Upper lobe of left lung (tissue), 6 donors: ENCODE measurements at regions not wholly inside any gene's neighbourhood (a gene's known extent, or its start where the extent isn't known, plus 50 kb on each side); places are given as distances from the start of the nearest gene placed in this dataset.

Experiments
- ATAC-seq, 2 donors: fragments of 200-7000 bp; cut with Tn5 transposase; one replicate each; pipeline ENCODE4 v1.9.1; 2022; ENCODE audit warnings: mild to moderate bottlenecking in 2 of 2, moderate library complexity in 2 of 2; ENCODE audit not compliant: low FRiP score in 2 of 2
- DNase-seq, 2 donors: peaks; one replicate each; pipeline ENCODE4 v3.0.0-alpha.2; 2019 to 2020
- H3K27ac ChIP-seq, 4 donors: fragments of 200-600 bp; sonication (generic); one replicate each; pipeline ENCODE4 v1.5.1; 2016 to 2019
- H3K27me3 ChIP-seq, 4 donors: fragments of 200-600 bp; sonication (generic); one replicate each; pipeline ENCODE4 v1.5.1; 2017 to 2019
- H3K36me3 ChIP-seq, 4 donors: fragments of 200-600 bp; sonication (generic); one replicate each; pipeline ENCODE4 v1.5.1; 2016 to 2019
- H3K4me1 ChIP-seq, 4 donors: fragments of 200-600 bp; sonication (generic); one replicate each; pipeline ENCODE4 v1.5.1; 2018 to 2019
- H3K4me3 ChIP-seq, 4 donors: fragments of 200-600 bp; sonication (generic); one replicate each; pipeline ENCODE4 v1.5.1; 2017 to 2019; ENCODE audit warnings: mild to moderate bottlenecking in 2 of 4, moderate library complexity in 1 of 4
- H3K9me3 ChIP-seq, 4 donors: fragments of 200-600 bp; sonication (generic); one replicate each; pipeline ENCODE4 v1.5.1; 2018 to 2019
- CTCF ChIP-seq, 6 experiments: fragments of 450-650 bp in 4 of 6; fragments of 200-600 bp in 2 of 6; sonication (generic) in 2 of 6; IDR thresholded peaks; one replicate each; pipeline ENCODE4 v1.5.1; 2016 to 2019; ENCODE audit warnings: antibody characterized with exemption in 6 of 6
- EP300 ChIP-seq, 4 donors: sonication (generic); formaldehyde crosslinking; IDR thresholded peaks; one replicate each; pipeline ENCODE4 v1.5.1; 2017; ENCODE audit warnings: antibody characterized with exemption in 4 of 4, control low read depth in 2 of 4
- POLR2A ChIP-seq, 4 donors: fragments of 450-650 bp; IDR thresholded peaks; one replicate each; pipeline ENCODE4 v1.5.1; 2016 to 2017; ENCODE audit warnings: antibody characterized with exemption in 4 of 4, mild to moderate bottlenecking in 2 of 4
- POLR2AphosphoS5 ChIP-seq, 2 donors: sonication (generic); formaldehyde crosslinking; IDR thresholded peaks; one replicate each; pipeline ENCODE4 v1.5.1; 2017; ENCODE audit warnings: antibody characterized with exemption in 2 of 2
- WGBS, 2 donors: methylation state at CpG; one replicate each; pipeline ENCODE4 v1.1.5; 2017 to 2018; 5-methylcytosine and 5-hydroxymethylcytosine counted together
- donor health status: DM: no; HTN: no; CAD: no; lungs with moderate emphysema.
- donor health status: DM: no; HTN: yes; CAD: no; lungs with severe emphysema.

GRCh38 chr2:129906861-129907235, 72.6 kb upstream of the RAB6C start:
- peak in 1 of 2 donors; percentile 44 for DNase-seq

GRCh38 chr2:129907256-129907998, 72.0 kb upstream of the RAB6C start:
- TF ChIP-seq EP300 (IDR thresholded peaks at IDR 0.05), result no peak
- no peak overlapping the region for H3K4me3 ChIP-seq
- DNase-seq (no peak), ATAC-seq (no peak)
- H3K27ac ChIP-seq, result no peak overlapping the region
- WGBS, 2 donors, result 53 to 77% methylated on average over 7 to 13 of the region's 13 CpGs
- no peaks in the 10 kb centered on the region for H3K4me1 ChIP-seq
- no peaks in the 10 kb centered on the region for H3K9me3 ChIP-seq
- no peaks in the 10 kb centered on the region for H3K36me3 ChIP-seq
- H3K27me3 ChIP-seq, result no peaks in the 10 kb centered on the region

More at GRCh38 chr2:129906861-129907235, 72.6 kb upstream of the RAB6C start:
- Histone ChIP-seq H3K4me3 (no peak overlapping the region), H3K27me3 (no peaks in the 10 kb centered on the region), H3K36me3 (no peaks in the 10 kb centered on the region), H3K9me3 (no peaks in the 10 kb centered on the region), H3K27ac (no peak overlapping the region), H3K4me1 (no peaks in the 10 kb centered on the region)
- WGBS, 2 donors, result 28 to 51% methylated on average over 9 to 11 of the region's 11 CpGs
- TF ChIP-seq POLR2AphosphoS5 (IDR thresholded peaks at IDR 0.05) (no peak), CTCF (IDR thresholded peaks at IDR 0.05) (no peak), EP300 (IDR thresholded peaks at IDR 0.05) (no peak), POLR2A (IDR thresholded peaks at IDR 0.05) (no peak)
- ATAC-seq, result no peak

- H3K4me3 ChIP-seq, result no peak overlapping the region
- H3K36me3 ChIP-seq, result no peaks in the 10 kb centered on the region
- DNase-seq (peak in 1 of 2 donors; percentile 56), ATAC-seq (no peak)
- H3K27me3 ChIP-seq, result no peaks in the 10 kb centered on the region
- TF ChIP-seq POLR2AphosphoS5 (IDR thresholded peaks at IDR 0.05), result no peak
- H3K4me1 ChIP-seq, result no peaks in the 10 kb centered on the region
- H3K27ac ChIP-seq, result no peak overlapping the region
- no peaks in the 10 kb centered on the region for H3K9me3 ChIP-seq
- 71 to 72% methylated on average over 1 to 15 of the region's 18 CpGs for WGBS, 2 donors
Observed at GRCh38 chr2:129908721-129909373, 70.6 kb upstream of the RAB6C start.

- DNase-seq (no peak), ATAC-seq (no peak)
- H3K36me3 ChIP-seq, result no peaks in the 10 kb centered on the region
- no peak overlapping the region for H3K27ac ChIP-seq
- H3K27me3 ChIP-seq, result no peaks in the 10 kb centered on the region
- no peak for TF ChIP-seq EP300 (IDR thresholded peaks at IDR 0.05)
- TF ChIP-seq CTCF (IDR thresholded peaks at IDR 0.05), result no peak
- TF ChIP-seq POLR2A (IDR thresholded peaks at IDR 0.05), result no peak
- TF ChIP-seq POLR2AphosphoS5 (IDR thresholded peaks at IDR 0.05), result no peak
- no peak overlapping the region for H3K4me3 ChIP-seq
- no peaks in the 10 kb centered on the region for H3K9me3 ChIP-seq
- no peaks in the 10 kb centered on the region for H3K4me1 ChIP-seq
- WGBS, 2 donors, result 73 to 85% methylated on average over 9 to 14 of the region's 15 CpGs
Observed at GRCh38 chr2:129909651-129910418, 69.6 kb upstream of the RAB6C start.

GRCh38 chr2:129910446-129911362, 68.8 kb upstream of the RAB6C start:
- Histone ChIP-seq H3K27ac (no peak overlapping the region), H3K4me1 (no peaks in the 10 kb centered on the region), H3K9me3 (no peaks in the 10 kb centered on the region), H3K4me3 (no peak overlapping the region), H3K36me3 (no peaks in the 10 kb centered on the region), H3K27me3 (no peaks in the 10 kb centered on the region)
- DNase-seq, result peak in 1 of 2 donors; percentile 59
- TF ChIP-seq CTCF (IDR thresholded peaks at IDR 0.05) (no peak), EP300 (IDR thresholded peaks at IDR 0.05) (no peak), POLR2AphosphoS5 (IDR thresholded peaks at IDR 0.05) (no peak), POLR2A (IDR thresholded peaks at IDR 0.05) (no peak)
- WGBS, 2 donors, result 81 to 82% methylated on average over 7 to 10 of the region's 10 CpGs
- no peak for ATAC-seq
